GM15510 (cell line): ENCODE measurements at regions not wholly inside any gene's neighbourhood (a gene's known extent, or its start where the extent isn't known, plus 50 kb on each side); places are given as distances from the start of the nearest gene placed in this dataset.

Source experiments
- POLR2A ChIP-seq: IDR thresholded peaks from 3 replicates; pipeline ENCODE4 v1.6.1; 2011; ENCODE audit warnings: borderline replicate concordance; ENCODE audit not compliant: insufficient read length; ENCODE audit errors: extremely low read depth

- no peak for TF ChIP-seq POLR2A
These were observed 776.4 kb upstream of the AUTS2 start for GRCh38 chr7:68821846-68822245.

DNA sequence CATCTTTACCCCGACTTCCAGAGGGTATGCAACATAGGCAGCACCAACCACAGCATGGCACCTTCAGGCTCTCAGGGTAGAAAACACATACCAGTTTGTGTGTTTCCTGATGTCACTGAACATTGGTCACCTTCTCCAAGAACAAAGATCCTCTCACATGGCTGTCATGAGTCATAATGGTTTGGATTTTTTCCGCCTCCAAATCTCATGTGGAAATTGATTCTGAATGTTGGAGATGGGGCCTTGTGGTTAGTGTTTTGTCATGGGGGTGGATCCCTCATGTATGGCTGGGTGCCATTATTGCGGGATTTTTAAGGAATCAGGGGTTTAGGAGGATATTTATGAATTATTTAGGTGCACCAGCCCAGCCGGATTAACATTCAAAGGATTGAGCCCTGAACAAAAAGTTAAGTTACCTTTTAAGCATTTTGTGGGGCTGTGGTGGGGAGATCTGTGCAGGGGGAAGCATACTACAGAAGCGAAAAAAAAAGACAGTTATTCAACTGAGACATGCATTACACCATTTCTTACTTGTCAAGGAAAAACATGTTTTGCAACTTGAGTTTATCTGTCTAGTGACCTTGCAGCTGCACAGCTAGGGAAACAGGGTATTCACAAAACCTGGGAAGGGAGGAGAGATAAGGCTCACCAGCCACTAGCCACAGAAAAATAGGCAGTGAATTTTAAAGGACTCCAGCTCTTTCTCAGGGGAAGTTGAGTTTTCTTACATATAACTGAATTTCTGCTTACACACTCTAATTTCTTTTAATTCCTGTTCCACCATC, 774.1 kb upstream of the AUTS2 start:
- TF ChIP-seq POLR2A, result no peak

DNA sequence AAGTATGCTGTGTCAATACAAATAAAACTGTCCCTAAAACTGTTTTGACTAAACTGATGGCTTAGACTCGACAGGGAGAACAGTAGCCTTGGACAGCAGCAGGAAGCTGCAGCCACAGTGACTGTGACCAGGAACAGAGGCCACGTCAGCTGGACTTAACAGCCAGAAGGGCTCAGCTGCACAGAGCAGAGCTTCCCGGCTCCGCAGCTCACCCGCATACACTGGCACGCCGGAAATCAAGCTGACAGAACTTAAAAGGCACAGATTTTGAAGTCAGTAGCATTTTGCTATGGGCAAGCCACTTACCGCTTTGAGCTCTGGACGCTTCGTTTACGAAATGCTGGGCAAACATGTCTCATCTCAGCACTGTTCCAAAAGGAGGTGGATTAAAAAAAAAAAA, 769.7 kb upstream of the AUTS2 start:
- no peak for TF ChIP-seq POLR2A

DNA sequence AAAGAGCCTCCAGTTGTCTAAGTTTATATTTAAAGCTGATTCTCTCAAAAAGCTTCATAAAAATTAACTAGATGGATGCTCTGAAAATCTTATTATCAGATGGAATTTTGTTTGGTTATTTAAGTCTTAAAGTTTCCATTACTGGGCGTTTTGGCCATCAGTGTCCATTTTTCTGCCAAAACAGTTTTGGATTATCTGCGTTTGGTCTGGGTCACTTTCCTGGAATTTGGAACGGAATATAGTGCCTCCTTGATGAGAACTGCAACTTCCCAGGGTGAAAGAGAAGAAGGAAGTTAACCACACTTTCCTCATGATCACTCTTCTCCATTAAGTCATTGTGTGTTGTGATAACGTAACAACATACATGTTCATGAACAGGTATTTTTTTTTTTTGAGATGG, 764.9 kb upstream of the AUTS2 start:
- no peak for TF ChIP-seq POLR2A

GRCh38 chr7:68839014-68839413, 759.3 kb upstream of the AUTS2 start:
- no peak for TF ChIP-seq POLR2A

- no peak for TF ChIP-seq POLR2A
These were observed 757.3 kb upstream of the AUTS2 start for GRCh38 chr7:68840991-68841390.

DNA sequence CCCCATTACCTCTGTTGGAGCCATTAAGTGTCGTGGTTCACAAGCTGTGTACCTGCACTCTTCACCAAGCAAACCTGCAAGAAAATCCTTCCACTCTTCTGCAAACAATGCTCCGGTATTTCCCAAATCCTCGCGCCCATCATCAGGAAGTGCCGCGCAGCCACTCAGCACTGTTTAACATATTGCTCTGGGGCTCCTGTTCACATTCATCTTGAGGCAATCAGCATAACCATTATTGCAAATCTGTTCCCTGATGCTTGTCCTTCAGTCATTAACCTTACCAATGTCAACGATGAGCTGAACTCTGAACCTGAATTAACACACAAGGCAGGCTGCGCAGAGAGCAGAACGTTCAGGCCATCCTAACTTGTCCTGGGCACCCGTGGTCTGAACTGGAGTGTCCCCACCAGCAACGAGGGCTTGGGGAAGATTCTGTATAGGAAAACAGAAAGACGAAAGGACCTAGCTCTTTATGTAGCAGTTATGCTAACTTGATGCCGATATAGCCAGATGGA, 751.4 kb upstream of the AUTS2 start:
- no peak for TF ChIP-seq POLR2A

DNA sequence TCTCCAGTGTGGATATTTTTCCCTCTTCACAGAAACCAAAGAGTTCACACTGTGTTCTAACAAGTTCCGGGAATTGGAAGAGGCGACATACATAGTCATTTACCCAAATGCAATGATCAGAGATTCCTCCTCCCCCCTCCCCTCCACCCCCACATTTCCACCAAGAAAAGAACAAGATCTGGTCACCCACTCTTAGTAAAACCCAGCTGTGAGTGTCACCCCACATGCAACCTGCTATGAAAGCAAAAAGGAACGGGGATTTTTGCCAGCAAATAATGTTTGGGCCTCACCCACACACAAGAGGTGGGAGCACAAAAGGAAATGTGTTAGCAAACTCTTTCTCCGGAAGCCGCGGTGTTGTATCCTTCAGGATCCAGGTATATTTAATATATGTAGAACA, 745.0 kb upstream of the AUTS2 start:
- no peak for TF ChIP-seq POLR2A

- no peak for TF ChIP-seq POLR2A
These were observed 740.7 kb upstream of the AUTS2 start for GRCh38 chr7:68857571-68857970.

DNA sequence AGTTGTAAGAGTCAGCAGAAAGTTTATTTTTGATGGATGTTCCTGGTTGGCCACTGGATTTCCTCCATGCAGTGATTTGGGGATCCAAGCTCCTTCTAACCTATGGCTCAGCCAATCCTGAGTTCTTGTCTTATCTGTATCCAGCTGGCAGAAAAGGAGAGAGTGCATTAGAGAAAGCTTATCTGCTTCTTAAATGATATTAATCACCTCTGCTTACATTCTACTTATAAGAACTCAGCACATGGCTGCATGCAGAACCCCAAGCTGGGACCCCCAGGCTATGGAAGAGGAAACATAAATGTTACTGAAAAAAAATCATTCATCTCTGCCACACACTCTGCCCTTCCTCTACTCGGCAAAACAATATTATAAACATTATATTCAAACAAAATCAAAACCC, 739.8 kb upstream of the AUTS2 start:
- TF ChIP-seq POLR2A, result no peak

DNA sequence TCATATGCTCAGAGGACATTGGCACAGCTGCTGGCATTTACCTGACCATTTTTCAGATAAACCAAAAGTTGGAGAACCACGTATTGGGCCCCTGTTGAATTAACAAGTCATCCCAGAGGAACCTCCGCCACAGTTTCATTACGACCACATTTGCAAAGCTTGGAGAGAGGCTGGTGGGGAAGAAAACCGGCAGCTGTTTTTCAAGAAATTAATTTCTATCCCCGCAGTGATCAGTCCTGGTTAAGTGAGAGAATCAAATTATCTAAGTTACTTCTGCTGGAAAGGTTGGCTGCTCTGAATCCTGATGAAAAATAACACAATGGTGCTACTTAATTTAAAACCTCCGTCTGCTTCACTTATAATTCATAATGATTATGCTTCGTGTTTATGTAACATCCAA, 737.1 kb upstream of the AUTS2 start:
- TF ChIP-seq POLR2A, result no peak

DNA sequence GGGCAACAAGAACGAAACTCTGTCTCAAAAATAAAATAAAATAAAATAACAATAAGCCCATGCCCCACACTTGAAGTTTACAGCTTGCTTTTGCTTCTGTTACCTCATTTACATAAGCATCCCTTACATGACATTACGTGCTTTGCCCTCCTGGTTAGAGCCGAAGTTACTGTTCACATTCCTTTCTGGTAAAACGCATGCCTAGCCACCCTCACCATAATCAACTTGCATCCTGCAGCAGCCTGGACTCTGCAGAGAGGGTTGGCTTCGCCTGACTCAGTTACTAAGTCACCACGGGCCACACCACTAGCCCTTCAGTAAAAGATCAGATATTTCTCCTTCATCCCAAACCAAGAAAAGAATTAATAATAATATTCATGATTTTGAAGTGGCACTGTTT, 736.0 kb upstream of the AUTS2 start:
- no peak for TF ChIP-seq POLR2A

- TF ChIP-seq POLR2A, result no peak
These were observed 735.5 kb upstream of the AUTS2 start for GRCh38 chr7:68862736-68863135.

DNA sequence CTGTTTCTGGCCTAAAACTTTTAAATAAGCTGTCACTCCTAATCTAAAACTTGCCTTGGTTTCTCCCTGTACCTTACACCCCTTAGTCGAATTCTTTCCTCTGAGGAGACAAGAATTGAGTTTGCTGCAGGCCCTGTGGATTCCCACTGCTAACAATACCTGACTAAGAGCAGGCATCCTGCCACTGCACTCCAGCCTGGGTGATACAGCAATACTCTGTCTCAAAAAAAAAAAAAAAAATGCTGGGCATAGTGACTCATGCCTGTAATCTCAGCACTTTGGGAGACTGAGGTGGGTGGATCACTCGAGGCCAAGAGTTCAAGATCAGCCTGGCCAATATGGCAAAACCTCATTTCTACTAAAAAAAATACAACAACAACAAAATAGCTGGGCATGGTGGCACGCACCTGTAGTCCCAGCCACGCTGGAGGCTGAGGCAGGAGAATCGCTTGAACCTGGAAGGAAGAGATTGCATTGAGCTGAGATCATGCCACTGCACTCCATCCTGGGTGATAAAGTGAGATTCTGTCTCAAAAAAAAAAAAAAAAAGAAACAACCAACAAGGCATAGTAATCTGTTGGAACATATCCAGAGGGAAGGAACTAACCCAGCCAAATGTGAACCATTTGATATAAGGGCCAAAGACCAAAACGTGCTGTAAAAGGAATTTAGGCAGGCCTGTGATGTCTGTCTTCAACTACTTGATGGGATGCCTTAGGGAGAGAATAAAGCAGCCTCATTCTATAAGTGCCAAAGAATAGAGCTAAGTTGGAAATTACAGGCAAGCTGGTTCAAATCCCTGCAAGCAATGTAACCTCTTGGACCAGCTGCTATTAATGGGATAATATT, 732.7 kb upstream of the AUTS2 start:
- TF ChIP-seq POLR2A, result no peak

DNA sequence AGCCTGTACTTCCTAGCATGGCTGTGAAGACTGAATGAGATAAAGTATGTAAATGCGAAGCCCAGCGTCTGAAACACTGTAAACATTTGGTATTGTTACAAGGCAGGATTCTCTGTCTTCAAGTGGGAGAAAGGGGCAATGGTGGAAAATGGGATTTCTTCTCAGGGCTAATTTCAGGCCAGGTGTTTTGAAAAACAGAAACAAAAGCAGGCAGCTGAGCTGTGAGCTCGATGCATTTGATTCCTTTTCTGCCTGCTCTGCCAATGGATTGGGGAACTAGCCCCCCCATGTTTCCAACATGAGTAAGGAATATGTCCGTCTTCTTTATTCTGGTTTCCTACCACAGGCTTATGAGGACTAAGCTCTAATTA, 732.1 kb upstream of the AUTS2 start:
- no peak for TF ChIP-seq POLR2A

DNA sequence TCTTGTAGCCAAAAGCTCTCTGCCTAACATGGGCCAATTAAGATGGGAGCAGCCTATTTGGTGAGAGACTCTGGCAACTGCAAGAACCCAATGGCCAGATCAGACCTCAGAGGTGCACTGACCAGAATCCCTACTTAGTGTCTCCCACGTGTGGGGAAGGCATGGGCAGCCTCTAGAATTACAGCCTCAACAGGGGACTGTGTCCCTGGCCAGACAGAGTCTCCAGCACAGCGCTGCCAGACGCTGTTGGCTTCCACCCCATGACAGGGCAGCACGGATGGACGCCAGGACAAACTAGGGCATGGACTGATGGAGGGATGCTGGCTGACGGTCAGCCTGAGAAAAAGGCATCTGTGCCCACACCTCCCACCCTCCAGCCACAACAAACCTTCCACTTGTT, 729.3 kb upstream of the AUTS2 start:
- TF ChIP-seq POLR2A, result no peak

GRCh38 chr7:68873616-68874015, 724.7 kb upstream of the AUTS2 start:
- no peak for TF ChIP-seq POLR2A

- TF ChIP-seq POLR2A, result no peak
These were observed 722.4 kb upstream of the AUTS2 start for GRCh38 chr7:68875857-68876256.
